NK-92 treated with Interleukin-12 subunit alpha and Interleukin-12 subunit beta, amount 100 ng/mL, for 24 hours (cell line): ENCODE measurements at regions not wholly inside any gene's neighbourhood (a gene's known extent, or its start where the extent isn't known, plus 50 kb on each side); places are given as distances from the start of the nearest gene placed in this dataset.

Experiments
- DNase-seq: peaks from one replicate; lab custom pipeline; 2025; lab: John Stamatoyannopoulos, UW

DNA sequence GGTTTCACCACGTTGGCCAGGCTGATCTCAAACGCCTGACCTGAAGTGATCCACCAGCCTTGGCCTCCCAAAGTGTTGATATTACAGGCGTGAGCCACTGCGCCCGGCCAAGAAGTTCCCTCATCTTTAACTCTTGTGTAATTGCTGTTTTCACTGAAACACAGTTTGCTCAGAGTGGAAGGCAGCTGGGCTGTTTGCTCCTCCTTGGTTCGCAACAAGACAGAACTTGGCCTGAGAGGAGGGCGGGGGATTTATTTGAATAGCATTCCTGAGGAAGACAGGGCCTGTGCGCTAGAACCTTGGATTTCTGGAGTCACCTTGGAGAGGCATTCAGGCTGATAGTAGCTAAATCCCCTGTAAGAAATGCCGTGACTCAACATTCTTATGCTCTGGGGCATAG lies 226.7 kb upstream of the MCTP2 start:
- no peak for DNase-seq

DNA sequence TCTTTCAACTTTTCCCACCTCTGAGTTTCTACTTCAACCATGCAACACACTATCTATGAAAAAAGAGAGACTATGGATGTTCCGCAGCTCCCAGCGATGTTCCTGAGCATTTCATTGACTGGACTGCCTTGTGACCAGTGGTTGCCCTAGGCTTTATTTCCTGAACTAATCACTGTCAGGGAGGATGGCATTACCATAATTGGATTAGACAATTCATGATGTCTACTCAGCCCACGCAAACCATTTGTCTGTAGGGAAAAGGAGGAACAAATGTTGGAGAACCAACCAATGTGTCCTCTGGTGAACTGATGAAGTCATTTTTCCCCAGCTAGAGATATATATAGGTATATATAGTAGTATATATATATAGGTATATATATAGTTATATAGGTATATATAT lies 229.3 kb upstream of the MCTP2 start:
- no peak for DNase-seq

DNA sequence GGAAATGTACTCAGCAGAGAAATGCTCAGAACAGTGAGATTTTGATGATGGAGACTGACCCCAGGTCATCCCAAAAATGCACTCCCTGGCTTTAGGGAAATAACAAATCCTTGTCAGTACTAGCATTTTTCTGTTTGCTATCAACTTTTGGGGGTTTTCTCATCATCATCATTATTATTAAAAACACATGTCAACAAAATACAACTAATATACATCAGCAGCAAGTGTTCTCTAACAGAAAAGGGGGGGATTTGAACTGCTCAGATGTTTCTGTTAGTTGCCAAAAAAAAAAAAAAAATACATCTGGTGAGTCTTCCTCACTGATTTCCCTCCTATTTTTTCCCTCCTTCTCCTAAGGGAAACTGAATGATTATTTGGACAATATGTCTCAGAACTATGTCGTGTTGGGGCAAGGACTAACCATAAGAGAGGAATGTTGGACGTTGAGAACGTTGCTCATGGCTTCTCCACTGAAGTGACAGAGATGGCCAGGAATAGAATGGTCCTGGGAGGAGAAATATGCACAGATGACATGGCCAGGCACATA lies 230.0 kb upstream of the MCTP2 start:
- no peak for DNase-seq

DNA sequence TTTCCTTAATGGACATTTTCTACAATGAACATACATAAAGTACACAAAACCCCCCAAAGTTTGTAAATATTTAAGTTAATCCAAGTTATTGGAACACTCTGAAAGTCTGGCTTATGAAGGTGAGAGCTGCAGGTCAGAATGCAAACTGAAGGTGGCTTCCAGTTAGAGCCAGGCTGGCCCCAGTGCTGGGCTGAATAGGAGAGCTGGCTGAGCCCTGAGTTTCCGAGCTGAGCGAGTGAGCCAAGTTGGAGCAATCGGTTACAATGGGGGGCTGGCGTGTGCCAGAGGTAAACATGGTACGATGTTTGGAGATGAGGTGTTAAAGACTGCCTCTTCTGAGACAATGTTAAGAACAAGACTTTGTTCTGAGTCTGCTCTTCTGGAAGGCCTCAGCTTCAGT lies 230.8 kb upstream of the MCTP2 start:
- no peak for DNase-seq

DNA sequence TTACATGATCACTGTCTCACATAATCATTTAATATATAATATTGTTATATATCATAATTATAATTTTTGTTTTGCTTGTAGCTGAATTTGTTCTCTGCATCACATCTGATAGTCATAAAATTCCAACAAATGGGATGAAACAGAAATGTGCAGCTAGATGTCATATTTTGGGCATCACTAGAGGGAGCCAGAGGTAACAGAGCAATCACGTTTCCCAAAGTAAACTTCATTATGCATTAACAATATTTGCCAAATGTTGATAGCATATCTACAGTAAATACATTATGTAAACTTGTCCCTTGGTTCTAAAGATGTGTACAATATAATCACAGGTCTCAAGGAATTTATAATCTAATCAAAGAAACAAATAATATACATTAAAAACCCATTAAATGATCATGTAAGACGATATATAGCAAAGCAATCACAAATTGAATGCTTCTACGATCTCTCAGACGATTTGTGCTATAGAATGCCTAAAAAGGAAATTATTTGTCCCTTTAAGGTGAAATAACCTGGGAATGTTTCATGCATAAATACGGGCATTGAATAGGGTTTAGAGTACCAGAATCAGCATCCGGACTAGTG lies 234.2 kb upstream of the MCTP2 start:
- no peak for DNase-seq

DNA sequence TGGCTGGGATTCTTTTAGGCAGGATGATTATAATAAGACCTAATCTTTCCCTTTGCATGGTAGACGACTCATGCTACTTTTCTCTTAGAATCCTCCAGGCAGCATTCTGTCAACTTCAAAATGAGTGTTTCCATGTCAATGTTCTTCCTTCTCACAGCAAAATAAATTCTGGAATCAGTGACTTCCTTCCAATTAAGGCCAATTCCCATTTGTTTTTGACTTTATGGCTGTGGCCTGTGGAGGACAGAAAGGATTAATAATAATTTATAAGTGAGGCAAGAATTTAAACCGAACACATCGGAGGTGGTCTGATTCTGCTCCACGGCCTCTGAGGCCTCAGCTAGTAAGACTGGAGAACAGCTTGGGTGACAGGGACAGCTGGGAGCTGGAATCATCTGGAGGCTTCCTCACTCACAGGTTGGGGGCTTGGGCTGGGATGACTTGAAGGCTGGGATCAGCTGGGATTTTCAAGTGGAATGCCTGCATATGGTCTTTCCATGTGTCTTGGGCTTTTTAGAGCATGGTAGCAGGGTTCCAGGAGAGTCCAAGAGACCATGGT lies 241.8 kb upstream of the MCTP2 start:
- DNase-seq = no peak

DNA sequence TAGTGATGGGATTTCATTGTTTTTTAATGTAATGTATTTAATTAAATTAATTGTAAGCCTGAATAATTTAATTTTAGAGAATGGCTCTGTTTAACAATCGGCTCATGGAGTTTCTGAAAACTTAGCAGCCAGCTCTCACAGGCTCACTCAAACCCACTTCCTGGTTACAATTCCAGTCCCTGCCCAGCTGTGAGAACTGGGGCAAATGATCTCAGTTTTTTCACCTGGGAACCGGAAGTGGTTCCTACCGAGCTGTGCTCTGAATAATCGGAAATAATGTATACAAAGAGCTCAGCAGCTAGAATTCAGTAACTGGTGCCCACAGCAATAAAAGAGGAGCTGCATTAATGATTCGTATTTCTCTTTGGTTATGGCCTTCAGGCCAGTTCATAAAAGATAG lies 244.3 kb upstream of the MCTP2 start:
- DNase-seq = peak; percentile 45

DNA sequence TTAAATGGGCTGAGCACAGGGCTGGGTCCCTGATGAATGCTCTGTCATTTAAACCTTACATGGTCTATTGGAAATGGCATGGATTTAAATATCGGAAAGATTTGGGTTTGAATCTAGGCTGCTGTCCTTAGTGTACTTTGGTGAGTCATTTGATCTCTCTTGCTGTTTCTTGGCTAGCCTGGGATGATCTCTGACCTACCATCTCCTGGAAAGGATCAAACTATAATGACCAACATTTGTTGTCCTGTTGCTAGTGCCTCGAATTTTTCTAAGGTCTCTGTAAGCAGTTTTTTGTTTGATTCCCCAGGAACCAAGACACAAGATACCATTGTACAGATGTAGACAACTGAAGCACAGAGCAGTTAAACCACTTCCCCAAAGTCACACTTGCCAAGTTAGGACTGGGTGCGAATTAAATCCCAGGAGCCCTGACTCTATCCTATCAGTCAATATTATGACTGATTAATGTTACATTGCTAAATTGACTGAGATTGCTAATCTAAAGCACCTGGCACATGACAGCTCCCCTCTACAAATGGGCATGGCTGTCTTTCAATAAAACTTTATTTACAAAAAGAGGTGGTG lies 244.9 kb upstream of the MCTP2 start:
- DNase-seq = no peak

DNA sequence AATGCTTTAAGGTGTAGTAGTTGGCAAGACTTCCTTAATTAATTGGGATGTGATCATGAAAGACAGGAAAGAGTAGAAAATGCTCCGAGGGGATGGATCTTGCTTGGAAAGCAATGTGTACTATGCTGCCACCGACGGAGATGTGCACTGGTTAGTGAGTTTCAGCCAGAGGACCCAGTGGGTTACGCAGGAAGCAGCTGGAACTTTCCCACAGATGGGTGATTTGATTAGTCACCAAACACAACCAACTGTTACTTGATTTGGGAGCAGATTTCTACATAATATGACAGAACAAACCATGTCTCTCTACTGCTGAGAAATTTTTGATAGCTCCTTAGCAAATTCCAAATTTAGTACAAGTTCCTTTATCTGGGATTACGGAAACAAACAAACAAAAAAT lies 245.4 kb upstream of the MCTP2 start:
- no peak for DNase-seq

DNA sequence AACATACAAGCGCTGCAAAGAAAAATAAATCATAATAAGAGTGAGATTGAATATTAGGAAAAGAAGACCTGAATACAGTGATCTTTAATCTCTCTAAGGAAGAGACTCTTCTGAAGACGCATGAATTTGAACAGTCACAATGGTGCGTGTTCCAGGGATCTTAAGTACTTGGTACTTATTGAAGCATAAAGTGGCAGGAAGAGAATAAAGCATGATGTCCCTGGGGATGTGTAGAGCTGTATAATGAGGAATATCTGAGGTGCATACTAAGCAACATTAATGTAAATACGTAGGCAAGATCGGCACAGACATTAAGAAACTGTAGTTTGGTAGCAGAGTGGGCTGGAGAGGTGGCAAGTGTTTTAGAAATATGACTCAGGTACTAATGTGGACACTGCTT lies 246.2 kb upstream of the MCTP2 start:
- DNase-seq = no peak

DNA sequence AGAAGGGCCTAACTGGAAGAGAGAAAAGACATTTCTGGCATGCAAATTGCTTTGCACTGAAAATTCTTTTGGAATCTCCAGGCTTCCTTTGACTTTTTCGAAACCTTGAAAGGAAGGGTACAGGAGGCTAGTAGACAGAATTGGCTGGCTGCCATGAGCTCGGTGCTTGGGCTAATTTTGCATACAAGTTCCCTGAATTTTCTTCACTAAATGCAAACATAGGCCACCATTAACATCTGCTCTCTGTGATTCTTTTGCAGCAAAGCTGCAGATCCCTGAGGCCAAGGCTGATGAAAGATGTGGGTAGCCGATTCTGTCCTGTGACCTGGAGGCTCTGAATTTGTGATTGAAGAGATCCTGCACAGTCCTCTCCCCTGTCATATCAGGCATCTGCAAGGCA lies 247.8 kb upstream of the MCTP2 start:
- DNase-seq = no peak

DNA sequence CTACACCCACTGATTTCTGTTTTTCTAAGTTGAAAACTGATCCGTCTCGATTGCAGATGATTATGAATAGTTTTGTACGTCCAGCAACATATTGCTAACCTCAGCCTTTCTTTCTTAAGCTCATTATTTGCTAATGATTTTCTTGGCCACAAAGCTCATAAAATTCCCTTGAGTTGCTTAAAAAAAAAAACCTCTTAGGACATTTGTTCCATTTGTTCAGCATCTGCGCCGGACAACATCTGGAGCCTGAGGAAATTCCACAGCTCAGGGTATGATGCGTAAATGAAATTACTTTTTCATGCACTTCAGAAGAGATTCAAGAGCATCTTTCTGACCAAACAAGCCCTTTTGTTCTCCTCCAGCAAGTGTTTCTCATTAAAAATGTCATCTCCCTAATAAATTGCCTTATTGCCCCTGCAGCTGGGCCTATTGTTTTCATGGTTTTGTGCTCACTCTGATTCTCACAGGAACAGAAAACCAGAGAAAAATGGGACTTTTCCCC lies 249.1 kb upstream of the MCTP2 start:
- no peak for DNase-seq

DNA sequence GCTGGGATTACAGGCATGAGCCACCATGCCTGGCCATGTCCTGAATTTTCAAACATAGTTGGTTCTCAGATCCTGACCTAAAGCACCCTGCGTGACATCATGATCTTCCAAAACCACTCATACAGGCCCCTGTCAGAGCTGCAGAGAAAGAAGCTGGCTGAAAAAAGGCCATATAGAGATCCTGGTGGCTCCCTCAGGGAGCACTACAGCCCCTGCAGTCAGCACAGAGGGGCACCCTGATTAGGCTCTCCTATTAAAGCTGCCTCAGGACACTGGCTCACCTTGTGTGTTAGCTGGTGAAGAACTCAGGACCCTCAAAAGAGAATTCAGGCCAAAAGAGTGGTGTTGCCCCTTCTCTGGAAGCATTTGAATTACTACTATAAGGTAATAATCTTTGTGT lies 249.7 kb upstream of the MCTP2 start:
- no peak for DNase-seq

DNA sequence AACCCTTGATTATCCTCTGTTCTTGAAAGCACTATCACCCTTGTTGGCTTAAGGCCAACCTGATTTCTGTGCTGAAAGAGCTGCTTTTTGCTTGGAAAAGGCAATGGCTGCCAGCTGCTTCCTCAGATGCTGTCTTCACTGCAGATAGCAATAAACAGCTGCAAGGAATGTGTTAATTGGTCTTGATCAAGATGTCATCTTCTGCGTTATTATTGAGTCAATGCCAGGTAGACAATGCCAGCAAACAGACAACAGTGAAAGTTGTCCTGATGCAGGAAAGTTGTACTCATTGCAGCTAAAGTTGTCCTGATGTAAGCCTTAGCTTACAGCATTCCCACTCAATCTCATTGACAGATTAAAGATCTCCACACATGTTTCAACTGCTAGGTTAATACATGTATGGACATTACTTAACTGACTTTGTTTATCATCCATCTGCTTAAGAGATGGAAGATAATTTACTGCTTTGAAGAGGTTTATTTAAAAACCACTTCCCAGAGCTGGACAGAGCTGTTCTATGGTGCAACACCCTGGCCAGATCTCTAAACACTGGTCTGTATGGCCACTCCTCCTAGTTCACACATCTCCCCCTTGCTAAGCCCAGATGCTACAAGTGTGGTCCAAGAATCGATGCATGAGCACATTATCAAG lies 251.0 kb upstream of the MCTP2 start:
- DNase-seq = no peak

DNA sequence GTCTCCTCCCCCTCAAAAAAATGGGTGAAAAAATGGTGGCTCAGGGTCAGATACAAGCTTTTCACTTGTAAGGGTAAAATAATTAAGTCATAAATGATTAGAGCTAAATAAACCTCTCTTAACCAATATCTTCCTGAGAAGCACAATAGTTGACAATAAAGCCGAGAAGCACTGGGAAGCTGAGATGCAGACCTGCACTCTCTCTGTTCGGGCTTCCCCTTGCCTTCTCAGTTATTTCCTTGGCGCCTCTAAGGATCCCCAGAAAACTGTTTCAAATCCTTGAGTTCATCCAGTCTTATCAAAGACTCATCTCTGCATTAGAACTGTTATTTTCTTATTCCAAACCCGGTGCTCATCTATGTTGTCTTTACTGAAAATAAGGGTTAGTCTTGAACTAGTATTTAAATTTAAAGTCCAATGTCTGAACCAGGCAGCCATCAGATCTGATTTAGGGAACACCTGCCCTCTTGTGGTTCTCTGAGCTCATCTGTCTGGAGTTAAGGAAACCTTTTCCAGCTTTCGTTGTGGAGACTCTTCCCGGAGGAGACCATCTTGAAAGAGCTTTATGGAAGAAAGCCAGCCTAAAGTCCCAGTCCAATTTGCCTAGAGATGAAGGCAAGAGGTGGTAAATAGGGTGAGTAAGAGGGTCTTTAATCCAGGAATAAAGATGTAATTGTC lies 256.4 kb upstream of the MCTP2 start:
- DNase-seq = no peak

DNA sequence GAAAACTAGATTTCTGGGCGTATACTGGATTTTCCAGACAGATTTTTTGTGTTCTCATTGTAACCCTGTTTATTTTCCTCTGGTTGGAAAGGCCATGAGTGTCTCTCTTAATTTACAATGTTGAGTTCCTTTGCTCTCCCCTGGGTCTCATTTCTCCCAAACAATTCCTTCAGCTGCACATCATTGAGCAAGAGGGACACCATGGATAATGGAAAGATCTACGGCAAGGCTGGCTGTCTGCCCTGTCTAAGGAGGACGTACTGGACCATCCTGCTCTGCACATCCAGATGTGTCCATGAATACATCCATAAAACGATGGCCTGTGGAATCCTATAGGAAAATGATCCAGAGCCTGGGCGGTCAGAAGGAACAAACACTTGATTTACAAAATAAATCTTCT lies 258.1 kb upstream of the MCTP2 start:
- no peak for DNase-seq

DNA sequence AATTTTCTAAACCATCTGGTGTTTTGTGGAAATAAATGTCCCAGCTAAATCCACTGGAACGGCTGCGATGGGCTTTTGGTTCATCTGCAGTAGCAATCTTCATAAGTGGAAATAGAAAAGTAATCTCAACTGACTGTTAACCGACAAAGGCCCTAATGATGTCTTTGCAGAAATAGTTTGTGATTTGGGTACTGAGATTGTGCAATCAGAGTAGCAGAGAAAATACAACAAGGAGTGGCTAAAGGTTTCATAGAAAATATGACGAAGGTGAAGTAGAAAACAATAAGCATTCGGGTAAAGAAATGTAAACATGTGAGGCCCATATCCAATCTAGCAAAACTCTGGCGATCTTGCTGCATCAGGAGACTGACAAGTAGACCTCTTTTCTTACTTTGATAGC lies 262.6 kb upstream of the MCTP2 start:
- no peak for DNase-seq

DNA sequence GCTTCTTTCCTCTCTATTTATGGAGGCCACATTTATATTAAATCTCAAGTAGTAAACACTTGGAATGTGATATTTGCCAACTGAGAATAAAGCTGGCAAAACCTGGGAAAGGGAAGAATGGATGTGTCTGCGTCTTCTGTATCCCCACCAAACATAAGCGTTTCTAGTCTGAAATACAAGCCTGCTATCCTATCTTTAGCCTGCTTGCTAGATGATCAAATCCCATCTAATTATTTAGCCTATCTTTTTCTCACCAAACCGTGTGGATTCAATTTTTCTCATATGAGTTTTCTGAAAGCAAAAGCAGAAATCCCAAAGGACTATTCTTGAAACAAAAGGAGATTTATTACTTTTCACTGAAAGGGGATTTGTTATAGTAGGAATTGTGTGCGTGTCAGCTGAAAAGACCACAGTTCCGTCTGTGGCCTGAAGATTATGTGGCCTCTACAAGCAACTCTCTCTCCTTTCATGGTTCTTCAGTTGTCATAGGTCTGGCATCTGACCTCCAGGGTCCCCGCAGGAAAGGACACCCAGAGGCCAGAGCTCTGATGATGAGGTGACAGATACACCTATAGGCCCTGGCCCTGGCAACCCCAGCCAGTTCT lies 266.0 kb upstream of the MCTP2 start:
- DNase-seq = no peak

DNA sequence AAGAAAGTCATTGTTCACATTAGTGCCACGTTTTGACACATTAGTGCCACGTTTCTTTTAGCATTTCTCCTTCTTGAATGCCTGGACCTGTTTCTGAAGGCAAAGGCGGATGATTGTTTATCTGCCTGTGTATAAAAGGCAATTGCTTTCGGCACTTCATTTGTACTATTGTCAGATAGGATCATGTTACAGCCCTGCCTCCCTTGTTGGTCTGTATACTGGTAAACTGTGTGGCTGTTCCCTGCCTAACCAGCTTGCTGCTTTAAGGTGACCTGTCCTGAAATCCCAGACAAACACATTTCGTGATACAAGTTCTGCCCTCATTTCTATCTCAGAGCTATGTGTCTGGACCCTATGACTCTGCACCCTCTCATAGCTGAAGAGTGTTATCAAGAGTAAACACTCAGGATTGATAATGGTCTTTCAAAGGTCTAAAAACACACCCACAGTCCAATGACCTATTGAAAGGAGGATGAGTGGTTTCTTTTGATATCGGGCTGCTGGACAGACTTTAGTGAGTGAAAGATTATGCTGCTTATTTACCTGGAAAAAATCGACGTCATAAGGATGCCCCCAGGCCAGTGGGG lies 276.3 kb upstream of the MCTP2 start:
- no peak for DNase-seq

DNA sequence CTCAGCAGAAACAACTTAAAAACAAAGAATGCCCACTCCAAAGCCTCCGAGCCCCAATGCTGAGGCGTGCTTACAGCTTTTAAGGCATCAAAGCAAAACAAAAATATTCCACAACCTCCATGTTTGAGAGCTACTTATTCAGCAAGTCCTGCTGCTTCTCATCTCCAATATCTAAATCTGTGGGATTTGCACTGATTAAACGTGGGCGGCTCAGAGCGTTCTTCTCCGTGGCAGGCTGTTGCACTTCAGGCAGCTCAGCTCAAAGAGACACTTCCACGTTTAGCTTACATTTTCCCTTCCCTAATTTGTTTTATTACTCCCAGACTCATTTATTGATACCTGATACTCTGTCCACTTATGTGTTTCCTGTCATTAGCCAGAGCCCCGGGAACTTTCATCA lies 282.6 kb upstream of the MCTP2 start:
- DNase-seq = no peak

DNA sequence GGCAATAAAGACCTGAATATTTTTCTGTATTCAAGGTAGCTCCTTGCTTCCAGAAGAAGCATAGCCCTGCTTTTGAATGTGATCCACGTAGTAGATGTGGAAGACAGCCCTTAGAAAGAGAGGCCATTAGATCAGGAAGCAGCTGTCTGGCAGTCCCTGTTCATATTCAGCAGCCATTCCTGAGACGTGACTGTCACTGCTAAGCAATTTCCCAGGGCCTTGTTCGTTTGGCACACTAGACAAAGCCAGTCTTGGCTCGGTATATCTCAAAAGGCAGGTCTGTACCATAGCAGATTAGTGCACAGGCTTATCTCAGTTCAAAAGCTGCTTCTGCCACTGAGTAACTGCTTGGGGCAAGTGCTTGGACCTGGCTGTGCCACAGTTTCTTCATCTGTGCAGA lies 287.8 kb upstream of the MCTP2 start:
- no peak for DNase-seq

DNA sequence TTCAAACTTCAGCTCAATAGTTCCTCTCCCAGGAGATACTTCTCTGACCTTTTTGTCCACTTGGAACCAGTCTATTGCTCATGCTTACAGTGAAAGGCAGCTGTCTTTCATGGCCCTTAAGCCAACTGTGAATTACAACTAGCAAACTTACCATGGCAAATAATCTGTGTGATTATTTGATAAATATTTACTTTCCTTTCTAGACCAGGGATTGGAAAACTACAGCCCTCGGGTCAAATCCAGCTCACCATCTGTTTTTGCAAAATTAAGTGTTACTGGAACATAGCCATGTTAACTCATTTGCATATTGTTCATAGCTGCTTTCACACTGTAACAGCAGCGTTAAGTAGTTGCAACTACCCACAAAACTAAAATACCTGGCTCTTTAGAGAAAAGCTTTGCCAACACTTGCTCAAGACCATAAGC lies 289.1 kb upstream of the MCTP2 start:
- DNase-seq = no peak
